ENCODE measurements at regions not wholly inside any gene's neighbourhood (a gene's known extent, or its start where the extent isn't known, plus 50 kb on each side); places are given as distances from the start of the nearest gene placed in this dataset.

- H3K4me1 Mint-ChIP-seq, result no peaks in the 10 kb centered on the region
- ChIA-PET POLR2A (no interaction called here), CTCF (no interaction called here)
- Histone ChIP-seq H3K9me3 (ENCODE audit: control extremely low read depth in 1 of 3, control insufficient read depth in 2 of 3, insufficient read depth in 1 of 3, low read length in 2 of 3) (peaks cover 0 to 1% (median 0%) of the 10 kb centered on the region in 3 donors), H3K36me3 (replicated peaks in 1 of 2; ENCODE audit: control extremely low read depth in 1 of 2, control insufficient read depth in 1 of 2, extremely low read depth in 1 of 2, insufficient read depth in 2 of 2, low read length in 1 of 2) (no peaks in the 10 kb centered on the region), H3K4me2 (replicated peaks; ENCODE audit: low read depth, low read length, poor library complexity, severe bottlenecking) (no peak overlapping the region), H3K27me3 (replicated peaks in 1 of 4; ENCODE audit: control extremely low read depth in 1 of 4, control insufficient read depth in 3 of 4, insufficient read depth in 4 of 4, low read length in 3 of 4) (no peaks in the 10 kb centered on the region), H3K4me1 (ENCODE audit: control insufficient read depth in 2 of 2, insufficient read depth in 2 of 2, low read length in 2 of 2) (no peaks in the 10 kb centered on the region), H4K20me1 (ENCODE audit: control insufficient read depth, insufficient read depth, low read length, poor library complexity, severe bottlenecking) (no peaks in the 10 kb centered on the region), H3K79me2 (ENCODE audit: control insufficient read depth, insufficient read depth, low read length) (no peaks in the 10 kb centered on the region), H2AFZ (ENCODE audit: insufficient read depth, low read depth, low read length, poor library complexity, severe bottlenecking) (no peak overlapping the region), H3K27ac (ENCODE audit: low read length in 2 of 2) (no peak overlapping the region), H3K9ac (ENCODE audit: low read length) (no peak overlapping the region), H3K4me3 (ENCODE audit: control extremely low read depth in 1 of 5, extremely low read depth in 1 of 5, insufficient read depth in 1 of 5, low read depth in 2 of 5, low read length in 4 of 5) (no peak overlapping the region)
- TF ChIP-seq EZH2 (IDR thresholded peaks at IDR 0.05; ENCODE audit: borderline replicate concordance, insufficient read depth, low read depth, low read length, poor library complexity, severe bottlenecking) (no peak), CTCF (IDR thresholded peaks at IDR 0.05) (no peak)
- peaks cover 3% of the 10 kb centered on the region for H3K9me3 Mint-ChIP-seq (ENCODE audit: insufficient read depth)
- intact Hi-C loops (cut with micrococcal nuclease), result no loop called here
- no peak overlapping the region for H3K27ac Mint-ChIP-seq
- ATAC-seq (ENCODE audit: low read depth) (no peak), DNase-seq (no peak)
- 44% methylated on average over 1 of the region's 2 CpGs for WGBS (ENCODE audit: insufficient coverage)
- H3K4me3 Mint-ChIP-seq, result no peak overlapping the region
- H3K27me3 Mint-ChIP-seq, result no peaks in the 10 kb centered on the region
These were observed 249.0 kb upstream of the ZP4 start for GRCh38 chr1:238139713-238140112.

GRCh38 chr1:238138059-238138626 lies 247.4 kb upstream of the ZP4 start:
- no peaks in the 10 kb centered on the region for H4K20me1 ChIP-seq (ENCODE audit: control insufficient read depth, insufficient read depth, low read length, poor library complexity, severe bottlenecking)
- no peak overlapping the region for H3K9ac ChIP-seq (ENCODE audit: low read length)
- H3K9me3 Mint-ChIP-seq (ENCODE audit: insufficient read depth), result peaks cover 3% of the 10 kb centered on the region
- TF ChIP-seq EZH2 (IDR thresholded peaks at IDR 0.05; ENCODE audit: borderline replicate concordance, insufficient read depth, low read depth, low read length, poor library complexity, severe bottlenecking), result no peak
- no peak for TF ChIP-seq CTCF (IDR thresholded peaks at IDR 0.05)
- H3K4me2 ChIP-seq (replicated peaks; ENCODE audit: low read depth, low read length, poor library complexity, severe bottlenecking), result no peak overlapping the region
- H3K4me1 Mint-ChIP-seq, result no peaks in the 10 kb centered on the region
- DNase-seq, result no peak
- no peaks in the 10 kb centered on the region for H3K4me1 ChIP-seq (ENCODE audit: control insufficient read depth in 2 of 2, insufficient read depth in 2 of 2, low read length in 2 of 2)
- H2AFZ ChIP-seq (ENCODE audit: insufficient read depth, low read depth, low read length, poor library complexity, severe bottlenecking), result no peak overlapping the region
- intact Hi-C loops (cut with micrococcal nuclease), result no loop called here
- no peaks in the 10 kb centered on the region for H3K27me3 ChIP-seq (replicated peaks in 1 of 4; ENCODE audit: control extremely low read depth in 1 of 4, control insufficient read depth in 3 of 4, insufficient read depth in 4 of 4, low read length in 3 of 4)
- H3K4me3 ChIP-seq (ENCODE audit: control extremely low read depth in 1 of 5, extremely low read depth in 1 of 5, insufficient read depth in 1 of 5, low read depth in 2 of 5, low read length in 4 of 5), result no peak overlapping the region
- no peak overlapping the region for H3K27ac Mint-ChIP-seq
- no peak overlapping the region for H3K4me3 Mint-ChIP-seq
- peaks cover 0 to 1% (median 0%) of the 10 kb centered on the region in 3 donors for H3K9me3 ChIP-seq (ENCODE audit: control extremely low read depth in 1 of 3, control insufficient read depth in 2 of 3, insufficient read depth in 1 of 3, low read length in 2 of 3)
- ChIA-PET POLR2A (no interaction called here), CTCF (no interaction called here)
- H3K36me3 ChIP-seq (replicated peaks in 1 of 2; ENCODE audit: control extremely low read depth in 1 of 2, control insufficient read depth in 1 of 2, extremely low read depth in 1 of 2, insufficient read depth in 2 of 2, low read length in 1 of 2), result no peaks in the 10 kb centered on the region
- 100% methylated on average over 2 of the region's 6 CpGs for WGBS (ENCODE audit: insufficient coverage)
- no peak overlapping the region for H3K27ac ChIP-seq (ENCODE audit: low read length in 2 of 2)
- no peaks in the 10 kb centered on the region for H3K27me3 Mint-ChIP-seq
- H3K79me2 ChIP-seq (ENCODE audit: control insufficient read depth, insufficient read depth, low read length), result no peaks in the 10 kb centered on the region
- no peak for ATAC-seq (ENCODE audit: low read depth)

Data from B cell (primary cell).